Loucy (cell line): ENCODE measurements at regions not wholly inside any gene's neighbourhood (a gene's known extent, or its start where the extent isn't known, plus 50 kb on each side); places are given as distances from the start of the nearest gene placed in this dataset.

ENCODE experiments used
- H2AFZ ChIP-seq: fragments of 200-600 bp; sonication (generic); 2 replicates; pipeline ENCODE4 v1.6.0; 2016; ENCODE audit warnings: antibody characterized with exemption, mild to moderate bottlenecking, low read length, moderate library complexity
- H3F3A ChIP-seq: fragments of 200-600 bp; 2 replicates; pipeline ENCODE4 v1.6.0; 2016; ENCODE audit warnings: antibody characterized with exemption, low read depth, mild to moderate bottlenecking
- H3K27me3 ChIP-seq: fragments of 200-600 bp; sonication (generic); 2 replicates; pipeline ENCODE4 v1.6.1; 2014; ENCODE audit warnings: low read length, mild to moderate bottlenecking; ENCODE audit not compliant: insufficient read depth, poor library complexity, severe bottlenecking
- H3K36me3 ChIP-seq: fragments of 200-600 bp; sonication (generic); 2 replicates; pipeline ENCODE4 v1.6.1; 2016; ENCODE audit warnings: low read length; ENCODE audit not compliant: insufficient read depth
- H3K4me1 ChIP-seq: fragments of 200-600 bp; sonication (generic); 2 replicates; pipeline ENCODE4 v1.5.1; 2014; ENCODE audit warnings: low read length, mild to moderate bottlenecking; ENCODE audit not compliant: insufficient read depth, poor library complexity, severe bottlenecking
- H3K4me2 ChIP-seq: fragments of 200-600 bp; sonication (generic); 2 replicates; pipeline ENCODE4 v1.6.0; 2014; ENCODE audit warnings: antibody characterized with exemption, low read length, low read depth, mild to moderate bottlenecking; ENCODE audit not compliant: poor library complexity, severe bottlenecking
- H3K4me3 ChIP-seq: fragments of 200-600 bp; sonication (generic); 2 replicates; pipeline ENCODE4 v1.5.1; 2014; ENCODE audit warnings: low read length, mild to moderate bottlenecking, mixed read lengths; ENCODE audit not compliant: poor library complexity, severe bottlenecking
- H3K79me2 ChIP-seq: fragments of 200-600 bp; sonication (generic); 2 replicates; pipeline ENCODE4 v1.6.1; 2014; ENCODE audit warnings: low read length; ENCODE audit not compliant: insufficient read depth
- H3K9ac ChIP-seq: fragments of 200-600 bp; sonication (generic); 2 replicates; pipeline ENCODE4 v1.6.0; 2014; ENCODE audit warnings: mild to moderate bottlenecking, low read depth, low read length, moderate library complexity; ENCODE audit not compliant: poor library complexity, severe bottlenecking
- H3K9me2 ChIP-seq: fragments of 200-600 bp; sonication (generic); replicated peaks from 2 replicates; pipeline ENCODE4 v1.6.1; 2016; ENCODE audit warnings: low read depth, low read length, mixed read lengths
- H3K9me3 ChIP-seq: fragments of 200-600 bp; sonication (generic); 2 replicates; pipeline ENCODE4 v1.6.1; 2014; ENCODE audit warnings: mild to moderate bottlenecking, antibody characterized with exemption, low read length, low read depth; ENCODE audit not compliant: insufficient read depth
- H4K20me1 ChIP-seq: fragments of 200-600 bp; sonication (generic); 2 replicates; pipeline ENCODE4 v1.6.0; 2014; ENCODE audit warnings: antibody characterized with exemption, low read length, mild to moderate bottlenecking; ENCODE audit not compliant: insufficient read depth, poor library complexity, severe bottlenecking
- CTCF ChIP-seq: fragments of 200-600 bp; sonication (generic); conservative IDR thresholded peaks from 2 replicates; pipeline ENCODE4 v1.5.1; 2014; ENCODE audit warnings: mild to moderate bottlenecking, antibody characterized with exemption, low read length
- EZH2phosphoT487 ChIP-seq: fragments of 200-600 bp; IDR thresholded peaks from 2 replicates; pipeline ENCODE4 v1.6.1; 2018; ENCODE audit warnings: antibody characterized with exemption, mild to moderate bottlenecking, moderate library complexity, borderline replicate concordance

- H3K9me2 ChIP-seq: no peaks in the 10 kb centered on the region
- no peaks in the 10 kb centered on the region for H3K79me2 ChIP-seq
- no peak for TF ChIP-seq EZH2phosphoT487
- no peak for TF ChIP-seq CTCF
- H3K4me2 ChIP-seq: no peak overlapping the region
- H4K20me1 ChIP-seq: no peaks in the 10 kb centered on the region
- no peaks in the 10 kb centered on the region for H3K36me3 ChIP-seq
- H3F3A ChIP-seq: no peaks in the 10 kb centered on the region
- peaks cover 16% of the 10 kb centered on the region for H3K4me1 ChIP-seq
- H3K4me3 ChIP-seq: no peak overlapping the region
- no peaks in the 10 kb centered on the region for H3K9me3 ChIP-seq
- no peak overlapping the region for H2AFZ ChIP-seq
- H3K9ac ChIP-seq: no peak overlapping the region
- H3K27me3 ChIP-seq: no peaks in the 10 kb centered on the region
Observed at GRCh38 chr9:88818495-88819201, 172.6 kb upstream of the S1PR3 start.

GRCh38 chr9:88819476-88819875, 171.8 kb upstream of the S1PR3 start:
- Histone ChIP-seq H3K27me3 (no peaks in the 10 kb centered on the region), H3K4me2 (no peak overlapping the region), H4K20me1 (no peaks in the 10 kb centered on the region), H3K79me2 (no peaks in the 10 kb centered on the region), H3K4me3 (no peak overlapping the region), H3K36me3 (no peaks in the 10 kb centered on the region), H3K9me2 (no peaks in the 10 kb centered on the region), H3K4me1 (peaks cover 16% of the 10 kb centered on the region), H3F3A (no peaks in the 10 kb centered on the region), H2AFZ (no peak overlapping the region), H3K9ac (no peak overlapping the region), H3K9me3 (no peaks in the 10 kb centered on the region)
- TF ChIP-seq EZH2phosphoT487 (no peak), CTCF (no peak)

- no peak overlapping the region for H3K9ac ChIP-seq
- no peaks in the 10 kb centered on the region for H3K79me2 ChIP-seq
- H3K9me2 ChIP-seq: no peaks in the 10 kb centered on the region
- no peaks in the 10 kb centered on the region for H4K20me1 ChIP-seq
- no peaks in the 10 kb centered on the region for H3F3A ChIP-seq
- H3K27me3 ChIP-seq: no peaks in the 10 kb centered on the region
- no peak overlapping the region for H3K4me2 ChIP-seq
- H3K9me3 ChIP-seq: no peaks in the 10 kb centered on the region
- no peaks in the 10 kb centered on the region for H3K36me3 ChIP-seq
- H3K4me3 ChIP-seq: no peak overlapping the region
- no peak overlapping the region for H2AFZ ChIP-seq
- peaks cover 16% of the 10 kb centered on the region for H3K4me1 ChIP-seq
- TF ChIP-seq EZH2phosphoT487 (no peak), CTCF (no peak)
Observed at GRCh38 chr9:88820055-88820454, 171.2 kb upstream of the S1PR3 start.
